HEK293T (cell line): ENCODE measurements at regions not wholly inside any gene's neighbourhood (a gene's known extent, or its start where the extent isn't known, plus 50 kb on each side); places are given as distances from the start of the nearest gene placed in this dataset.

Experiments
- ARNT ChIP-seq: fragments of 450-650 bp; IDR thresholded peaks from 2 replicates; pipeline ENCODE4 v1.6.1; 2017; ENCODE audit warnings: mild to moderate bottlenecking
- BHLHE40 ChIP-seq: fragments of 450-650 bp; IDR thresholded peaks from 2 replicates; pipeline ENCODE4 v1.6.1; 2016; ENCODE audit warnings: mild to moderate bottlenecking, moderate library complexity, borderline replicate concordance
- CTBP1 ChIP-seq: fragments of 450-650 bp; IDR thresholded peaks from 2 replicates; pipeline ENCODE4 v1.6.1; 2016; ENCODE audit warnings: borderline replicate concordance
- FOXA1 ChIP-seq: fragments of 450-650 bp; IDR thresholded peaks from 2 replicates; pipeline ENCODE4 v1.6.1; 2016; ENCODE audit warnings: mild to moderate bottlenecking
- FOXK2 ChIP-seq: fragments of 450-650 bp; IDR thresholded peaks from 2 replicates; pipeline ENCODE4 v1.6.1; 2016; ENCODE audit warnings: mild to moderate bottlenecking
- FOXM1 ChIP-seq: fragments of 450-650 bp; IDR thresholded peaks from 2 replicates; pipeline ENCODE4 v1.6.1; 2017; ENCODE audit warnings: mild to moderate bottlenecking, borderline replicate concordance
- HDGF ChIP-seq: fragments of 450-650 bp; IDR thresholded peaks from 2 replicates; pipeline ENCODE4 v1.6.1; 2017; ENCODE audit warnings: antibody characterized with exemption, borderline replicate concordance
- LEF1 ChIP-seq: fragments of 450-650 bp; IDR thresholded peaks from 2 replicates; pipeline ENCODE4 v1.6.1; 2017; ENCODE audit warnings: mild to moderate bottlenecking, borderline replicate concordance
- NFRKB ChIP-seq: fragments of 450-650 bp; IDR thresholded peaks from 2 replicates; pipeline ENCODE4 v1.6.1; 2016; ENCODE audit warnings: mild to moderate bottlenecking, moderate library complexity
- PKNOX1 ChIP-seq: fragments of 450-650 bp; IDR thresholded peaks from 2 replicates; pipeline ENCODE4 v1.6.1; 2016
- SP1 ChIP-seq: fragments of 450-650 bp; IDR thresholded peaks from 2 replicates; pipeline ENCODE4 v1.6.1; 2017
- SUZ12 ChIP-seq: fragments of 450-650 bp; IDR thresholded peaks from 2 replicates; pipeline ENCODE4 v1.6.1; 2016; ENCODE audit warnings: mild to moderate bottlenecking
- TARDBP ChIP-seq: fragments of 450-650 bp; IDR thresholded peaks from 2 replicates; pipeline ENCODE4 v1.6.1; 2016
- ZNF384 ChIP-seq: fragments of 450-650 bp; IDR thresholded peaks from 2 replicates; pipeline ENCODE4 v1.6.1; 2016

GRCh38 chr2:146312899-146313298 lies 1531.9 kb upstream of the ACVR2A start:
- TF ChIP-seq PKNOX1 (no peak), SUZ12 (no peak), FOXM1 (no peak), BHLHE40 (no peak), HDGF (no peak), SP1 (no peak), NFRKB (no peak), LEF1 (no peak), FOXA1 (no peak), ARNT (no peak), CTBP1 (no peak), ZNF384 (no peak), TARDBP (no peak), FOXK2 (no peak)
